ENCODE measurements at regions not wholly inside any gene's neighbourhood (a gene's known extent, or its start where the extent isn't known, plus 50 kb on each side); places are given as distances from the start of the nearest gene placed in this dataset.
"Not testable (repeated sequence)": the region's sequence is repeated elsewhere in the genome, so short reads cannot be mapped to it uniquely, and the experiment has no call there.

DNA sequence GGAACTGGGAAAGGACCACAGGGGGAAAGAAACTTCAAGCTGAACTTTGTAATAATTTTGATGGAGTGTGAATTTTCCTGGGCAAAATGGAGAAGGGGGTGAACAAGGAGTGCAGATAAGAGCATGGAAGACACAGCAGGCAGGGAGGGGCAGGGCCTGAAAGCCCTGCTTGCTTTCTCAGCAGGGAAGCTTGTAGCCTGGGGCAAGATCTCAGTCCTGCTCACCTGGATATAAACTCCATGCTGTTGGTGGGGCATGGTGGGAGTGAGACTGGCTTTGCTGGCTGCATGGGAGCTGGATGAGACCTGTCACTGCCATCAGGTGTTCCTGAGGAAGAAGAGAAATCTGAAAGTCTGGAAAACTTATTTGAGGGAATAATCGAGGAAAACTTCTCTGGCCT is 58.7 kb upstream of the RC3H1 start:
- H3K4me1 Mint-ChIP-seq (ENCODE audit: unreplicated experiment) = no peaks in the 10 kb centered on the region
- H3K27me3 Mint-ChIP-seq (ENCODE audit: unreplicated experiment) = no peaks in the 10 kb centered on the region
- H3K4me3 Mint-ChIP-seq (ENCODE audit: unreplicated experiment) = no peak overlapping the region
- H3K36me3 Mint-ChIP-seq (ENCODE audit: low read depth, unreplicated experiment) = no peaks in the 10 kb centered on the region
- no peak for DNase-seq (ENCODE audit: low spot score)
- H3K9me3 Mint-ChIP-seq (ENCODE audit: unreplicated experiment) = no peaks in the 10 kb centered on the region
- TF ChIP-seq, protein P1, sequence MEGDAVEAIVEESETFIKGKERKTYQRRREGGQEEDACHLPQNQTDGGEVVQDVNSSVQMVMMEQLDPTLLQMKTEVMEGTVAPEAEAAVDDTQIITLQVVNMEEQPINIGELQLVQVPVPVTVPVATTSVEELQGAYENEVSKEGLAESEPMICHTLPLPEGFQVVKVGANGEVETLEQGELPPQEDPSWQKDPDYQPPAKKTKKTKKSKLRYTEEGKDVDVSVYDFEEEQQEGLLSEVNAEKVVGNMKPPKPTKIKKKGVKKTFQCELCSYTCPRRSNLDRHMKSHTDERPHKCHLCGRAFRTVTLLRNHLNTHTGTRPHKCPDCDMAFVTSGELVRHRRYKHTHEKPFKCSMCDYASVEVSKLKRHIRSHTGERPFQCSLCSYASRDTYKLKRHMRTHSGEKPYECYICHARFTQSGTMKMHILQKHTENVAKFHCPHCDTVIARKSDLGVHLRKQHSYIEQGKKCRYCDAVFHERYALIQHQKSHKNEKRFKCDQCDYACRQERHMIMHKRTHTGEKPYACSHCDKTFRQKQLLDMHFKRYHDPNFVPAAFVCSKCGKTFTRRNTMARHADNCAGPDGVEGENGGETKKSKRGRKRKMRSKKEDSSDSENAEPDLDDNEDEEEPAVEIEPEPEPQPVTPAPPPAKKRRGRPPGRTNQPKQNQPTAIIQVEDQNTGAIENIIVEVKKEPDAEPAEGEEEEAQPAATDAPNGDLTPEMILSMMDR (IDR thresholded peaks at IDR 0.05; ENCODE audit: unreplicated experiment) = no peak
- H3K27ac Mint-ChIP-seq (ENCODE audit: unreplicated experiment) = no peak overlapping the region

DNA sequence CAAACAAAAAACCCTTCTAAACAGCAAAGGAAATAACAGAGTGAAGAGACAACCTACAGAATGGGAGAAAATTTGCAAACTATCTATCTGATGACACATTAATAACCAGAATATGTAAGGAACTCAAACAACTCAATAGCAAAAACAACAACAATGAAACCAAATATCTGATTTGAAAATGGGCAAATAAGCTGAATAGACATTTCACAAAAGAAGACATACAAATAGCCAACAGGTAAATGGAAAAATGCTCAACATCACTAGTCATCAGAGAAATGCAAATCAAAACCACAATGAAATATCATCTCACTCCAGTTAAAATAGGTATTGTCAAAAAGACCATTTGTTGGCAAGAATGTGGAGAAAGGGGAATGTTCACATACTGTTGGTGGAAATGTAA is 57.6 kb upstream of the RC3H1 start:
- TF ChIP-seq, protein P1 (IDR thresholded peaks at IDR 0.05; ENCODE audit: unreplicated experiment) = no peak
- Mint-ChIP-seq H3K4me1 (ENCODE audit: unreplicated experiment) (peaks cover 4% of the 10 kb centered on the region), H3K9me3 (ENCODE audit: unreplicated experiment) (no peaks in the 10 kb centered on the region), H3K36me3 (ENCODE audit: low read depth, unreplicated experiment) (no peaks in the 10 kb centered on the region), H3K27me3 (ENCODE audit: unreplicated experiment) (no peaks in the 10 kb centered on the region), H3K4me3 (ENCODE audit: unreplicated experiment) (no peak overlapping the region), H3K27ac (ENCODE audit: unreplicated experiment) (no peak overlapping the region)
- no peak for DNase-seq (ENCODE audit: low spot score)

- H3K27me3 Mint-ChIP-seq (ENCODE audit: unreplicated experiment); H3K36me3 Mint-ChIP-seq (ENCODE audit: low read depth, unreplicated experiment); H3K27ac Mint-ChIP-seq (ENCODE audit: unreplicated experiment); DNase-seq (ENCODE audit: low spot score); H3K4me3 Mint-ChIP-seq (ENCODE audit: unreplicated experiment); H3K9me3 Mint-ChIP-seq (ENCODE audit: unreplicated experiment); H3K4me1 Mint-ChIP-seq (ENCODE audit: unreplicated experiment): not testable (repeated sequence)
These were observed 56.8 kb upstream of the RC3H1 start for GRCh38 chr1:174078916-174079315.

GRCh38 chr1:174077749-174078490 is 55.8 kb upstream of the RC3H1 start:
- H3K4me3 Mint-ChIP-seq (ENCODE audit: unreplicated experiment) = no peak overlapping the region
- H3K9me3 Mint-ChIP-seq (ENCODE audit: unreplicated experiment) = no peaks in the 10 kb centered on the region
- H3K27ac Mint-ChIP-seq (ENCODE audit: unreplicated experiment) = no peak overlapping the region
- TF ChIP-seq, protein P1 (IDR thresholded peaks at IDR 0.05; ENCODE audit: unreplicated experiment) = no peak
- no peaks in the 10 kb centered on the region for H3K27me3 Mint-ChIP-seq (ENCODE audit: unreplicated experiment)
- H3K4me1 Mint-ChIP-seq (ENCODE audit: unreplicated experiment) = peaks cover 5% of the 10 kb centered on the region
- DNase-seq (ENCODE audit: low spot score) = no peak
- H3K36me3 Mint-ChIP-seq (ENCODE audit: low read depth, unreplicated experiment) = no peaks in the 10 kb centered on the region

GRCh38 chr1:174075245-174075692 is 53.1 kb upstream of the RC3H1 start:
- Mint-ChIP-seq H3K27ac (ENCODE audit: unreplicated experiment) (peak overlapping the region; percentile 96), H3K36me3 (ENCODE audit: low read depth, unreplicated experiment) (no peaks in the 10 kb centered on the region), H3K27me3 (ENCODE audit: unreplicated experiment) (no peaks in the 10 kb centered on the region), H3K4me1 (ENCODE audit: unreplicated experiment) (peaks cover 7% of the 10 kb centered on the region), H3K4me3 (ENCODE audit: unreplicated experiment) (no peak overlapping the region), H3K9me3 (ENCODE audit: unreplicated experiment) (no peaks in the 10 kb centered on the region)
- TF ChIP-seq, protein P1 (IDR thresholded peaks at IDR 0.05; ENCODE audit: unreplicated experiment) = no peak
- no peak for DNase-seq (ENCODE audit: low spot score)
